Chondrocyte (in vitro differentiated cells): ENCODE measurements at regions not wholly inside any gene's neighbourhood (a gene's known extent, or its start where the extent isn't known, plus 50 kb on each side); places are given as distances from the start of the nearest gene placed in this dataset.

Experiments
- DNase-seq: peaks from one replicate; pipeline ENCODE4 v3.0.0; 2021; ENCODE audit warnings: mixed read lengths, low spot score
- H3K27ac Mint-ChIP-seq: one replicate; pipeline ENCODE4 v1.8.0; 2021; ENCODE audit warnings: mild to moderate bottlenecking, moderate library complexity, mixed read lengths; ENCODE audit not compliant: unreplicated experiment
- H3K27me3 Mint-ChIP-seq: 2 replicates; pipeline ENCODE4 v1.8.0; 2021; ENCODE audit warnings: low read depth, mixed read lengths
- H3K36me3 Mint-ChIP-seq: 2 replicates; pipeline ENCODE4 v1.8.0; 2021; ENCODE audit warnings: low read depth, mixed read lengths
- H3K4me1 Mint-ChIP-seq: 2 replicates; pipeline ENCODE4 v1.8.0; 2021; ENCODE audit warnings: low read depth, mild to moderate bottlenecking, mixed read lengths
- H3K4me3 Mint-ChIP-seq: one replicate; pipeline ENCODE4 v1.8.0; 2021; ENCODE audit warnings: mild to moderate bottlenecking, moderate library complexity, mixed read lengths; ENCODE audit not compliant: unreplicated experiment
- H3K9me3 Mint-ChIP-seq: 2 replicates; pipeline ENCODE4 v1.8.0; 2021; ENCODE audit warnings: low read depth, mixed read lengths
- CTCF ChIP-seq: fragments of 200-600 bp; sonication (generic); IDR thresholded peaks from 2 replicates; pipeline ENCODE4 v1.5.0; 2021; ENCODE audit warnings: antibody characterized with exemption, mild to moderate bottlenecking, moderate library complexity

GRCh38 chr4:180084561-180084960 is 2158.6 kb upstream of the TENM3 start:
- no peak for DNase-seq
- no peak overlapping the region for H3K27ac Mint-ChIP-seq

GRCh38 chr4:180086480-180087190 is 2156.6 kb upstream of the TENM3 start:
- H3K4me1 Mint-ChIP-seq = no peaks in the 10 kb centered on the region
- H3K36me3 Mint-ChIP-seq = no peaks in the 10 kb centered on the region
- no peak overlapping the region for H3K27ac Mint-ChIP-seq
- H3K27me3 Mint-ChIP-seq = no peaks in the 10 kb centered on the region
- H3K9me3 Mint-ChIP-seq = no peaks in the 10 kb centered on the region
- no peak overlapping the region for H3K4me3 Mint-ChIP-seq
- TF ChIP-seq CTCF = no peak
- no peak for DNase-seq

More at GRCh38 chr4:180084561-180084960, 2158.6 kb upstream of the TENM3 start:
- H3K4me3 Mint-ChIP-seq = no peak overlapping the region
- no peaks in the 10 kb centered on the region for H3K36me3 Mint-ChIP-seq
- no peak for TF ChIP-seq CTCF
- H3K27me3 Mint-ChIP-seq = peaks cover 4% of the 10 kb centered on the region
- H3K4me1 Mint-ChIP-seq = no peaks in the 10 kb centered on the region
- H3K9me3 Mint-ChIP-seq = no peaks in the 10 kb centered on the region

GRCh38 chr4:180098586-180098985 is 2144.6 kb upstream of the TENM3 start:
- H3K27me3 Mint-ChIP-seq = no peaks in the 10 kb centered on the region
- H3K4me3 Mint-ChIP-seq = no peak overlapping the region
- no peak for TF ChIP-seq CTCF
- DNase-seq = no peak
- H3K27ac Mint-ChIP-seq = no peak overlapping the region
- H3K36me3 Mint-ChIP-seq = no peaks in the 10 kb centered on the region
- H3K9me3 Mint-ChIP-seq = no peaks in the 10 kb centered on the region
- H3K4me1 Mint-ChIP-seq = no peaks in the 10 kb centered on the region

- DNase-seq = no peak
- Mint-ChIP-seq H3K27ac (no peak overlapping the region), H3K27me3 (no peaks in the 10 kb centered on the region), H3K4me3 (no peak overlapping the region), H3K9me3 (no peaks in the 10 kb centered on the region), H3K36me3 (no peaks in the 10 kb centered on the region), H3K4me1 (no peaks in the 10 kb centered on the region)
- TF ChIP-seq CTCF = no peak
Observed at GRCh38 chr4:180099957-180100356, 2143.2 kb upstream of the TENM3 start.

GRCh38 chr4:180100433-180101344 is 2142.5 kb upstream of the TENM3 start:
- no peak overlapping the region for H3K4me3 Mint-ChIP-seq
- no peaks in the 10 kb centered on the region for H3K4me1 Mint-ChIP-seq

More at GRCh38 chr4:180100433-180101344, 2142.5 kb upstream of the TENM3 start:
- Mint-ChIP-seq H3K36me3 (no peaks in the 10 kb centered on the region), H3K27me3 (no peaks in the 10 kb centered on the region), H3K9me3 (no peaks in the 10 kb centered on the region), H3K27ac (no peak overlapping the region)
- TF ChIP-seq CTCF = no peak
- peak; percentile 66 for DNase-seq
